ENCODE measurements at regions not wholly inside any gene's neighbourhood (a gene's known extent, or its start where the extent isn't known, plus 50 kb on each side); places are given as distances from the start of the nearest gene placed in this dataset.

- Histone ChIP-seq H2AFZ (ENCODE audit: low read length) (no peak overlapping the region), H3K18ac (ENCODE audit: extremely low read depth, low read length) (no peak overlapping the region), H3K23ac (ENCODE audit: insufficient read length) (no peak overlapping the region), H3K4me2 (ENCODE audit: insufficient read depth in 1 of 2, low read depth in 2 of 2, low read length in 2 of 2) (no peak overlapping the region), H3K27ac (ENCODE audit: low read depth, low read length) (no peak overlapping the region), H3K4ac (replicated peaks; ENCODE audit: insufficient read length, low read depth, low read length) (no peak overlapping the region), H3K14ac (ENCODE audit: insufficient read length) (no peak overlapping the region), H4K8ac (ENCODE audit: extremely low read depth, insufficient read depth, low read length) (no peak overlapping the region), H2BK20ac (ENCODE audit: low read length) (no peak overlapping the region), H4K5ac (ENCODE audit: insufficient read length, low read depth, low read length) (no peak overlapping the region), H3K56ac (replicated peaks; ENCODE audit: insufficient read length, low read depth, low read length) (no peak overlapping the region), H3K4me3 (ENCODE audit: extremely low read depth in 1 of 4, insufficient read depth in 2 of 4, low read depth in 3 of 4, low read length in 4 of 4) (no peak overlapping the region), H2BK12ac (ENCODE audit: low read depth, low read length) (no peak overlapping the region), H2AK5ac (ENCODE audit: low read depth, low read length) (no peak overlapping the region), H3K79me2 (ENCODE audit: control insufficient read depth in 1 of 2, insufficient read depth in 2 of 2, low read length in 2 of 2) (no peaks in the 10 kb centered on the region), H4K91ac (replicated peaks; ENCODE audit: insufficient read length, low read length) (no peak overlapping the region), H3K27me3 (replicated peaks in 1 of 4; ENCODE audit: control insufficient read depth in 3 of 4, extremely low read depth in 1 of 4, insufficient read depth in 3 of 4, low read length in 3 of 4) (no peaks in the 10 kb centered on the region), H2BK5ac (ENCODE audit: low read depth, low read length) (no peak overlapping the region), H3K79me1 (ENCODE audit: low read depth, low read length) (no peaks in the 10 kb centered on the region), H2BK120ac (replicated peaks; ENCODE audit: low read depth, low read length) (no peak overlapping the region), H3K9ac (replicated peaks in 1 of 4; ENCODE audit: extremely low read depth in 1 of 4, low read depth in 3 of 4, low read length in 3 of 4) (no peak overlapping the region), H3K23me2 (ENCODE audit: low read depth, low read length) (no peaks in the 10 kb centered on the region), H3K4me1 (replicated peaks in 1 of 4; ENCODE audit: control insufficient read depth in 3 of 4, insufficient read depth in 4 of 4, low read length in 3 of 4) (peaks cover 0 to 4% (median 0%) of the 10 kb centered on the region in 4 experiments; a peak in 1 of 7 replicates), H3K9me3 (ENCODE audit: insufficient read depth in 2 of 2, low read depth in 1 of 2, low read length in 1 of 2) (no peaks in the 10 kb centered on the region), H4K20me1 (replicated peaks in 1 of 2; ENCODE audit: control insufficient read depth in 1 of 2, insufficient read depth in 2 of 2, low read length in 2 of 2) (no peaks in the 10 kb centered on the region), H2BK15ac (ENCODE audit: low read length) (no peak overlapping the region), H3K36me3 (ENCODE audit: control insufficient read depth in 2 of 4, insufficient read depth in 4 of 4, low read length in 3 of 4) (no peaks in the 10 kb centered on the region)
- CTCF ChIA-PET (ENCODE audit: partially characterized antibody) = interaction anchor here (1.0 to 1.1 kb wide), 3 partner anchors 7 to 136 kb away, joined by 3 to 4 read pairs (median 3); no protein-coding TSS in a partner anchor
- POLR2A ChIA-PET (ENCODE audit: partially characterized antibody) = interaction anchor here (0.6 kb wide), 1 partner anchor 23 kb away, joined by 3 read pairs; no protein-coding TSS in a partner anchor
- no peak for DNase-seq (ENCODE audit: low read depth in 1 of 2, low spot score in 2 of 2)
- FAIRE-seq = no peak
- WGBS, 2 experiments (ENCODE audit: extremely low coverage in 1 of 2, insufficient coverage in 1 of 2, insufficient read length in 1 of 2, insufficient replicate concordance in 2 of 2, low coverage in 1 of 2, low lambda C conversion rate in 2 of 2, missing lambda C conversion rate in 1 of 2) = 87% methylated on average over 17 of the region's 17 CpGs; no CpG with 5 or more reads in 1 of the 2 experiments
- TF ChIP-seq CBX8 (IDR thresholded peaks at IDR 0.05; ENCODE audit: borderline replicate concordance, low read depth, low read length) = no peak
- no peak for TF ChIP-seq MAFK (IDR thresholded peaks at IDR 0.05; ENCODE audit: low read depth, low read length)
- TF ChIP-seq TBP (IDR thresholded peaks at IDR 0.05; ENCODE audit: low read depth, low read length) = no peak
- TF ChIP-seq RBBP5 (IDR thresholded peaks at IDR 0.05; ENCODE audit: borderline replicate concordance, low read depth, low read length) = no peak
- TF ChIP-seq HDAC6 (IDR thresholded peaks at IDR 0.05; ENCODE audit: low read depth, low read length) = no peak
- no peak for TF ChIP-seq ATF3 (IDR thresholded peaks at IDR 0.05; ENCODE audit: insufficient read depth, low read depth, low read length)
- no peak for TF ChIP-seq CREB1 (IDR thresholded peaks at IDR 0.05)
- no peak for TF ChIP-seq HDAC2 (IDR thresholded peaks at IDR 0.05; ENCODE audit: borderline replicate concordance in 1 of 2, low read depth in 2 of 2, low read length in 2 of 2)
- TF ChIP-seq BRCA1 (IDR thresholded peaks at IDR 0.05; ENCODE audit: low read depth, low read length) = no peak
- no peak for TF ChIP-seq SP2 (IDR thresholded peaks at IDR 0.05; ENCODE audit: low read length)
- TF ChIP-seq BCL11A (IDR thresholded peaks at IDR 0.05; ENCODE audit: low read depth in 2 of 2, low read length in 2 of 2) = no peak
- no peak for TF ChIP-seq SIRT6 (IDR thresholded peaks at IDR 0.05; ENCODE audit: low read length)
- TF ChIP-seq SRF (IDR thresholded peaks at IDR 0.05; ENCODE audit: low read depth, low read length) = no peak
Observed at GRCh38 chr3:72109327-72110259, 324.6 kb upstream of the PROK2 start.

Data from H1 (cell line).